ENCODE measurements at regions not wholly inside any gene's neighbourhood (a gene's known extent, or its start where the extent isn't known, plus 50 kb on each side); places are given as distances from the start of the nearest gene placed in this dataset.

- no peak for TF ChIP-seq CTCF (IDR thresholded peaks at IDR 0.05; ENCODE audit: low read depth, low read length)
- TF ChIP-seq EZH2phosphoT487 (IDR thresholded peaks at IDR 0.05; ENCODE audit: low read depth) = no peak
Observed at GRCh38 chr2:121902616-121903015, 147.2 kb downstream of the TSN start.

Data from OCI-LY3 (cell line).